GM19025 (cell line): ENCODE measurements at regions not wholly inside any gene's neighbourhood (a gene's known extent, or its start where the extent isn't known, plus 50 kb on each side); places are given as distances from the start of the nearest gene placed in this dataset.
"Not testable (repeated sequence)": the region's sequence is repeated elsewhere in the genome, so short reads cannot be mapped to it uniquely, and the experiment has no call there.

Experiments
- ATAC-seq: cut with Tn5 transposase; IDR thresholded peaks from one replicate; pipeline ENCODE4 v1.9.1; 2021; ENCODE audit warnings: mild to moderate bottlenecking, low read depth, moderate library complexity; ENCODE audit not compliant: unreplicated experiment

GRCh38 chr20:12913781-12914443 is 94.9 kb upstream of the SPTLC3 start:
- no peak for ATAC-seq

- no peak for ATAC-seq
Observed at GRCh38 chr20:12914804-12915203, 94.0 kb upstream of the SPTLC3 start.

GRCh38 chr20:12916699-12917098 is 92.1 kb upstream of the SPTLC3 start:
- no peak for ATAC-seq

- ATAC-seq = no peak
Observed at GRCh38 chr20:12924126-12924525, 84.6 kb upstream of the SPTLC3 start.

GRCh38 chr20:12925210-12925755 is 83.5 kb upstream of the SPTLC3 start:
- ATAC-seq = peak; percentile 79

GRCh38 chr20:12925863-12926793 is 82.6 kb upstream of the SPTLC3 start:
- no peak for ATAC-seq

- ATAC-seq = no peak
Observed at GRCh38 chr20:12927489-12927888, 81.3 kb upstream of the SPTLC3 start.

GRCh38 chr20:12928358-12928754 is 80.4 kb upstream of the SPTLC3 start:
- no peak for ATAC-seq

GRCh38 chr20:12928755-12929401 is 79.9 kb upstream of the SPTLC3 start:
- ATAC-seq = no peak

- ATAC-seq = no peak
Observed at GRCh38 chr20:12936020-12936419, 72.8 kb upstream of the SPTLC3 start.

GRCh38 chr20:12936524-12936923 is 72.2 kb upstream of the SPTLC3 start:
- ATAC-seq = no peak

GRCh38 chr20:12941025-12941424 is 67.7 kb upstream of the SPTLC3 start:
- no peak for ATAC-seq

- no peak for ATAC-seq
Observed at GRCh38 chr20:12942123-12942522, 66.6 kb upstream of the SPTLC3 start.

- ATAC-seq = no peak
Observed at GRCh38 chr20:12946789-12947188, 62.0 kb upstream of the SPTLC3 start.

GRCh38 chr20:12947691-12948090 is 61.1 kb upstream of the SPTLC3 start:
- ATAC-seq = no peak

- ATAC-seq = no peak
Observed at GRCh38 chr20:12949429-12949980, 59.3 kb upstream of the SPTLC3 start.

- ATAC-seq = not testable (repeated sequence)
Observed at GRCh38 chr20:12954254-12954653, 54.5 kb upstream of the SPTLC3 start.

- ATAC-seq = no peak
Observed at GRCh38 chr20:12955611-12956010, 53.2 kb upstream of the SPTLC3 start.

GRCh38 chr20:12956303-12956702 is 52.5 kb upstream of the SPTLC3 start:
- ATAC-seq = no peak

- ATAC-seq = no peak
Observed at GRCh38 chr20:12957968-12958367, 50.8 kb upstream of the SPTLC3 start.
